Liver (tissue), 8 donors: ENCODE measurements at regions not wholly inside any gene's neighbourhood (a gene's known extent, or its start where the extent isn't known, plus 50 kb on each side); places are given as distances from the start of the nearest gene placed in this dataset.

Experiments used
- DNase-seq: peaks from one replicate; pipeline ENCODE4 v3.0.0-alpha.2; 2017; ENCODE audit warnings: low spot score
- H3K27ac ChIP-seq, 2 donors: one replicate each; pipeline ENCODE4 v1.7.0; 2013; ENCODE audit warnings: inconsistent platforms in 2 of 2, low read length in 2 of 2, control low read depth in 1 of 2, low read depth in 1 of 2, mild to moderate bottlenecking in 1 of 2
- H3K27me3 ChIP-seq, 4 donors: one replicate each; pipeline versions ENCODE4 v1.6.1 to v1.7.0; 2013; ENCODE audit warnings: low read length in 3 of 4, inconsistent platforms in 1 of 4, mild to moderate bottlenecking in 1 of 4, moderate library complexity in 1 of 4; ENCODE audit not compliant: control insufficient read depth in 4 of 4, insufficient read depth in 4 of 4
- H3K36me3 ChIP-seq, 4 donors: one replicate each; pipeline versions ENCODE4 v1.6.1 to v1.7.0; 2013; ENCODE audit warnings: low read length in 3 of 4, mild to moderate bottlenecking in 3 of 4, low read depth in 1 of 4, moderate library complexity in 1 of 4; ENCODE audit not compliant: control insufficient read depth in 4 of 4, insufficient read depth in 3 of 4
- H3K4me1 ChIP-seq, 4 donors: one replicate each; pipeline versions ENCODE4 v1.6.1 to v1.7.0; 2013; ENCODE audit warnings: low read length in 3 of 4, mild to moderate bottlenecking in 3 of 4, moderate library complexity in 1 of 4; ENCODE audit not compliant: control insufficient read depth in 4 of 4, insufficient read depth in 4 of 4
- H3K4me3 ChIP-seq, 3 donors: one replicate each; pipeline versions ENCODE4 v1.6.1 to v1.7.0; 2013; ENCODE audit warnings: low read length in 3 of 3, control low read depth in 1 of 3, low read depth in 1 of 3, mild to moderate bottlenecking in 1 of 3
- H3K9ac ChIP-seq, 2 donors: one replicate each; pipeline ENCODE4 v1.7.0; 2013; ENCODE audit warnings: low read length in 2 of 2, mild to moderate bottlenecking in 2 of 2, moderate library complexity in 2 of 2, control low read depth in 1 of 2, low read depth in 1 of 2
- H3K9me3 ChIP-seq, 4 donors: one replicate each; pipeline versions ENCODE4 v1.6.1 to v1.7.0; 2013; ENCODE audit warnings: low read length in 3 of 4; ENCODE audit not compliant: control insufficient read depth in 4 of 4
- EGR1 ChIP-seq, 2 donors: IDR thresholded peaks; 2 replicates each; pipeline ENCODE4 v1.6.1; 2016 to 2018; ENCODE audit warnings: antibody characterized with exemption in 2 of 2, low read depth in 2 of 2
- FOXA1 ChIP-seq: IDR thresholded peaks from 2 replicates; pipeline ENCODE4 v1.6.1; 2016; ENCODE audit warnings: antibody characterized with exemption
- FOXA2 ChIP-seq: IDR thresholded peaks from 2 replicates; pipeline ENCODE4 v1.6.1; 2016; ENCODE audit warnings: antibody characterized with exemption
- GABPA ChIP-seq, 2 donors: IDR thresholded peaks in 1 of 2; conservative IDR thresholded peaks in 1 of 2; 2 replicates each; pipeline ENCODE4 v1.6.1; 2016; ENCODE audit warnings: antibody characterized with exemption in 2 of 2, mild to moderate bottlenecking in 1 of 2, moderate library complexity in 1 of 2
- HNF4A ChIP-seq, 2 donors: conservative IDR thresholded peaks; 2 replicates each; pipeline ENCODE4 v1.6.1; 2016; ENCODE audit warnings: antibody characterized with exemption in 2 of 2, mild to moderate bottlenecking in 2 of 2
- HNF4G ChIP-seq: IDR thresholded peaks from 2 replicates; pipeline ENCODE4 v1.6.1; 2016; ENCODE audit warnings: antibody characterized with exemption
- JUND ChIP-seq, 2 donors: IDR thresholded peaks; 2 replicates each; pipeline ENCODE4 v1.6.1; 2016; ENCODE audit warnings: antibody characterized with exemption in 2 of 2
- NR2F2 ChIP-seq: IDR thresholded peaks from 2 replicates; pipeline ENCODE4 v1.6.1; 2016; ENCODE audit warnings: antibody characterized with exemption
- RAD21 ChIP-seq, 2 donors: IDR thresholded peaks; 2 replicates each; pipeline ENCODE4 v1.6.1; 2016; ENCODE audit warnings: antibody characterized with exemption in 2 of 2, mild to moderate bottlenecking in 2 of 2
- REST ChIP-seq: IDR thresholded peaks from 2 replicates; pipeline ENCODE4 v1.6.1; 2016; ENCODE audit warnings: antibody characterized with exemption, mild to moderate bottlenecking
- RXRA ChIP-seq, 2 donors: IDR thresholded peaks; 2 replicates each; pipeline ENCODE4 v1.6.1; 2017 to 2018; ENCODE audit warnings: antibody characterized with exemption in 2 of 2, mild to moderate bottlenecking in 1 of 2
- SP1 ChIP-seq: IDR thresholded peaks from 2 replicates; pipeline ENCODE4 v1.6.1; 2018; ENCODE audit warnings: antibody characterized with exemption, mild to moderate bottlenecking
- TAF1 ChIP-seq: conservative IDR thresholded peaks from 2 replicates; pipeline ENCODE4 v1.6.1; 2016; ENCODE audit warnings: antibody characterized with exemption, mild to moderate bottlenecking
- YY1 ChIP-seq: IDR thresholded peaks from 2 replicates; pipeline ENCODE4 v1.6.1; 2016; ENCODE audit warnings: antibody characterized with exemption, mild to moderate bottlenecking
- ZBTB33 ChIP-seq: IDR thresholded peaks from 2 replicates; pipeline ENCODE4 v1.6.1; 2016; ENCODE audit warnings: antibody characterized with exemption
- WGBS: extraction: QIAGEN DNeasy Blood & Tissue Kit; methylation state at CpG from one replicate; pipeline ENCODE4 v1.1.7; 2013; 5-methylcytosine and 5-hydroxymethylcytosine counted together
- TF ChIP-seq, protein P1 (sequence below): IDR thresholded peaks from 2 replicates; pipeline ENCODE4 v1.6.1; 2016; ENCODE audit warnings: antibody characterized with exemption
- TF ChIP-seq, protein P2 (sequence below): IDR thresholded peaks from 2 replicates; pipeline ENCODE4 v1.6.1; 2016; ENCODE audit warnings: antibody characterized with exemption
- TF ChIP-seq, protein P3 (sequence below): fragments of 150-350 bp; IDR thresholded peaks from 2 replicates; pipeline ENCODE4 v1.5.1; 2017; ENCODE audit warnings: improper control_type of control experiment, low read depth, low read length; ENCODE audit not compliant: missing input control
- donor health status: healthy.
- donor health status: healthy.
- donor health status: healthy.
- donor health status: healthy.
- donor health status: healthy.

DNA sequence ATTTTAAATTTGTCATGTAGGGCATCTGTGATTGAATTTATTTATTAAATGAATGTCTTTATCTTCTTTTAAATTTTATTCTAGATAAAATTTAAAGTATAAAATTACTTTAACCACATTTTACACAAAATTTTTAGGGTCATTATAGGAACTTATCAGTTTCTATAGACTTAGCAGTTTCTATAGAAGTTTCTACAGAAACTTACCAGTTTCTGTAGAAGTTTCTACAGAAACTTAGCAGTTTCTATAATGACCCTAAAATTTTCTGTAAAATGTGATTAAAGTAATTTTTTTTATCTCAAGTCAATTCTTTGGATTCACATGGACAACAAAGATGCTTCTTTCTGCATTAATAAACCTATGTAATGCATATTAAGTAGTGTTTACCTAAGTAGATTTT lies 565.9 kb upstream of the TECRL start:
- H3K27ac ChIP-seq = no peak overlapping the region
- H3K4me3 ChIP-seq = no peak overlapping the region
- no peaks in the 10 kb centered on the region for H3K27me3 ChIP-seq
- H3K36me3 ChIP-seq = no peaks in the 10 kb centered on the region
- no peak overlapping the region for H3K9ac ChIP-seq
- no peaks in the 10 kb centered on the region for H3K4me1 ChIP-seq
- TF ChIP-seq HNF4G = no peak
- no peak for TF ChIP-seq SP1
- no peak for TF ChIP-seq REST
- TF ChIP-seq RAD21 (IDR thresholded peaks at IDR 0.05) = no peak
- no peak for TF ChIP-seq JUND (IDR thresholded peaks at IDR 0.05)
- TF ChIP-seq RXRA (IDR thresholded peaks at IDR 0.05) = no peak
- H3K9me3 ChIP-seq = no peaks in the 10 kb centered on the region
- no peak for DNase-seq

GRCh38 chr4:64969081-64969480 lies 559.8 kb upstream of the TECRL start:
- no peak for DNase-seq
- Histone ChIP-seq H3K4me1 (no peaks in the 10 kb centered on the region), H3K4me3 (no peak overlapping the region), H3K9ac (no peak overlapping the region), H3K36me3 (no peaks in the 10 kb centered on the region), H3K9me3 (no peaks in the 10 kb centered on the region), H3K27me3 (no peaks in the 10 kb centered on the region), H3K27ac (no peak overlapping the region)
- no peak for TF ChIP-seq TAF1
- TF ChIP-seq, protein P1, sequence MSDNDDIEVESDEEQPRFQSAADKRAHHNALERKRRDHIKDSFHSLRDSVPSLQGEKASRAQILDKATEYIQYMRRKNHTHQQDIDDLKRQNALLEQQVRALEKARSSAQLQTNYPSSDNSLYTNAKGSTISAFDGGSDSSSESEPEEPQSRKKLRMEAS = no peak
- TF ChIP-seq RXRA (IDR thresholded peaks at IDR 0.05) = no peak
- TF ChIP-seq EGR1 (IDR thresholded peaks at IDR 0.05; ENCODE audit: low read depth in 2 of 2) = no peak
- no peak for TF ChIP-seq ZBTB33
- no peak for TF ChIP-seq SP1
- TF ChIP-seq, protein P2, sequence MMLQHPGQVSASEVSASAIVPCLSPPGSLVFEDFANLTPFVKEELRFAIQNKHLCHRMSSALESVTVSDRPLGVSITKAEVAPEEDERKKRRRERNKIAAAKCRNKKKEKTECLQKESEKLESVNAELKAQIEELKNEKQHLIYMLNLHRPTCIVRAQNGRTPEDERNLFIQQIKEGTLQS = no peak
- TF ChIP-seq, protein P3, sequence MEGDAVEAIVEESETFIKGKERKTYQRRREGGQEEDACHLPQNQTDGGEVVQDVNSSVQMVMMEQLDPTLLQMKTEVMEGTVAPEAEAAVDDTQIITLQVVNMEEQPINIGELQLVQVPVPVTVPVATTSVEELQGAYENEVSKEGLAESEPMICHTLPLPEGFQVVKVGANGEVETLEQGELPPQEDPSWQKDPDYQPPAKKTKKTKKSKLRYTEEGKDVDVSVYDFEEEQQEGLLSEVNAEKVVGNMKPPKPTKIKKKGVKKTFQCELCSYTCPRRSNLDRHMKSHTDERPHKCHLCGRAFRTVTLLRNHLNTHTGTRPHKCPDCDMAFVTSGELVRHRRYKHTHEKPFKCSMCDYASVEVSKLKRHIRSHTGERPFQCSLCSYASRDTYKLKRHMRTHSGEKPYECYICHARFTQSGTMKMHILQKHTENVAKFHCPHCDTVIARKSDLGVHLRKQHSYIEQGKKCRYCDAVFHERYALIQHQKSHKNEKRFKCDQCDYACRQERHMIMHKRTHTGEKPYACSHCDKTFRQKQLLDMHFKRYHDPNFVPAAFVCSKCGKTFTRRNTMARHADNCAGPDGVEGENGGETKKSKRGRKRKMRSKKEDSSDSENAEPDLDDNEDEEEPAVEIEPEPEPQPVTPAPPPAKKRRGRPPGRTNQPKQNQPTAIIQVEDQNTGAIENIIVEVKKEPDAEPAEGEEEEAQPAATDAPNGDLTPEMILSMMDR = no peak
- TF ChIP-seq JUND (IDR thresholded peaks at IDR 0.05) = no peak
- no peak for TF ChIP-seq REST
- TF ChIP-seq YY1 = no peak
- no peak for TF ChIP-seq FOXA1
- TF ChIP-seq GABPA (IDR thresholded peaks at IDR 0.05 in 1 of 2, conservative IDR thresholded peaks at IDR 0.05 in 1 of 2) = no peak
- TF ChIP-seq FOXA2 = no peak
- TF ChIP-seq RAD21 (IDR thresholded peaks at IDR 0.05) = no peak
- no peak for TF ChIP-seq HNF4G
- no peak for TF ChIP-seq NR2F2
- no peak for TF ChIP-seq HNF4A (conservative IDR thresholded peaks at IDR 0.05)
- WGBS = 42% methylated on average over 3 of the region's 3 CpGs
